ENCODE measurements at regions not wholly inside any gene's neighbourhood (a gene's known extent, or its start where the extent isn't known, plus 50 kb on each side); places are given as distances from the start of the nearest gene placed in this dataset.
A peak's percentile ranks its signal among the peaks of the same experiment; 100 is the strongest.

DNA sequence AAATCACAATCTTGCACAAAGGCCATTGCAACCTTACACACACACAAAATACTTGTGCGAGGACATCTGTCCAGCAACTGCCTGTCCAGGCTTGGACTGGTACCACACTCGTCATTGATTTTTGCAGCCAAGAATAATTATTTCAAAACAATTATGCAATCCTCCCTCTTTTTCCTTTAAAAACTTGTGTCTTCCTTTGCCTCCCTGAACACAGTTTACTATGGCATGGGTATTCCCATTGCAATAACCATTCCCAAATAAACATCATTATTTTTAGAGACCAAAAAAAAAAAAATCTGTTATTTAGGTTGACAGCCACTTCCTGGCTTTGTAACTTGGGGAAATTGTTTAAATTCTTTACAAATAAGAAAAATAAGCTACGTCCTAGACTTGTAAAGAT lies 54.0 kb downstream of the C11orf91 start:
- DNase-seq, result no peak

GRCh38 chr11:33646168-33646567 lies 54.5 kb downstream of the C11orf91 start:
- no peak for DNase-seq

GRCh38 chr11:33645686-33646085 lies 54.9 kb downstream of the C11orf91 start:
- no peak for DNase-seq

DNA sequence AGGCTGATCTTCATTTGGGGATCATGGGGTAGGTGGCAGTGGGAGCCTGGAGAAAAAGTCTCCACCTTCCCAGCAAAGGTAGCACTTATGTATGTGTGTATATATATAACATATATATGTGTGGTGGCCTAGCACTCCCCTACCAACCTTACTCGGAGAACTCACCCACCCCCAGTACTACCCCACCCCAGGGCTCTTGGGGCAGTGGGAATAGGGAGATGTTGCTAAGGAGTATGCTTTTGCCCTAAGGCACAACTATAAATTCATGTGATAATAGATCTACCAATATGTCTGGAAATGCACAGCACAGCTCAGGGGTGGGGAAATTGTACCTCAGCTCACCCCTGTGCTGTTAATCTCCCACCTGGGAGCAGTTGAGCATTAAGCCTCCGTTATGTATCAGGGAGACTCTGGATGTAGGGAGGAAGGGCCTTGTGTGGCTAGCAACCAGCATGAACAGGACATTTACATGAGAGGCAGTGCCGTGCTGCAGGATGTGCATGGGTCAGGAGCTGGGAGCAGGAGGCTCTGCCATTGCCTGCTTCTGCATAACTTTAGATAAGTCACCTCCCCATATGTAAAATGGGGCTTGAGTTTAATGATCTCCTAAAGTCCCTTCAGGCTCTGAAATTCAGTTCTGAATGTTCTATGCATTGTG lies 57.3 kb downstream of the C11orf91 start:
- no peak for DNase-seq

DNA sequence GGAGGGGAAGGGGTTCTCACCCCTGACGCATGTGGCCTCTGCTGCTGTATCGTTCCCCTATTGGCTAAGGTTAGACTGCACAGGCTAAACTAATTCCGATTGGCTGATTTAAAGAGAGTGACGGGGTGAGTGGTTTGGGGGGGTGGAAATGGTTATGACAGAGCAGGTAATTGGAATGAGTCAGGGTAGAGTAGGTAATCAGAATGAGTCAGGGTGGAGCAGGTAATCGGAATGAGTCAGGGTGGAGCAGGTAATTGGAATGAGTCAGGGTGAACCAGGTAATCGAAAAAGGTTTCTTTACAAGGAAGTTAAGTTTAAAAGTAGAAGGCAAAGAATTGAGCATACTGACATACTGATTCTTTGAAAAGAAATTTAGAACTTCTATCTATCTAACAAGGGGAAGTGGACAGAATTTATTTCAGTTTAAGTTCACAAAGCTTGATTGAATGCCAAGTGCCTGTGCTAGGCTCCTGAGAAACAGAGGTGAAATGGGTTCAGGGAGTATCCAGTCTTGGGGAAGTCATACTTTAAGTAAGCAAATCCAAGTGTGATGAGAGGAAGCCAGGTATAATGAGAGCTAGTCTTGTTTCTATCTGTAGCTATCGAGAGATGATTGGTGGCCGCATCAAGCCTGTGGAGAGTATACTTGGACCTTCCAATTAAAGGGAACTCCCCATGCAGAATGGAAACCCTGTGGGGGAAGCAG lies 58.0 kb downstream of the C11orf91 start:
- no peak for DNase-seq

DNA sequence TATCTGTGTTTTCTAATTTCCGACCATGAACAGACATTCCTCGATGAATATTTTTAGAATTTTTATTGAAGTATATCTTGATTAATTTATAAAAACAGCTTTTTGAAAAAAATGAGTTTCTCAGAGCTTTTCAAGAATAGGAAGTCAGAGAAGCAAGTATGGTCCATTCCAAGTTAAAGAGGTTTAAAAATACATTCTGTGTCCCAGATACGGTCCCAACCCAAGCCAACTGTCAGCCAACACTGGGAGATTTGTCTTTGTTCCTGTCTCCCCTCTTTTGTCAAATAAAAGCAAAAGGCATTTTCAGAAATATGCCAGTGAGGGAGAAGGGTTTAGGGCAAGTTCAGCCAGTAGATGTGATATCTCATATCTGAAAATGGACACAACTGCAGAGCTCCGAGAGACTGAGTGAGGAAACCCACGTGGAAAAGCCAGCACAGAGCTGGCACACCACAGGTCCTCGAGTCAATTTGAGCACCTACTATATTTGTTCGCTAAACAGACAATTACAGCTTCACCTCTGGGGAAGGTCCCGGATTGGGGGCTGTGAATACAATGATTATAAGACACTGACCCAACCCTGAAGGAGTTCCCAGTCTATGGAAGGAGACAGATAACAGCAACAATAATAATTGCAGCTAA lies 59.8 kb downstream of the C11orf91 start:
- DNase-seq, result no peak

GRCh38 chr11:33638608-33639007 lies 62.0 kb downstream of the C11orf91 start:
- no peak for DNase-seq

GRCh38 chr11:33636104-33636503 lies 64.5 kb downstream of the C11orf91 start:
- no peak for DNase-seq

- DNase-seq, result no peak
Measured at GRCh38 chr11:33635161-33635560, 65.5 kb downstream of the C11orf91 start.

DNA sequence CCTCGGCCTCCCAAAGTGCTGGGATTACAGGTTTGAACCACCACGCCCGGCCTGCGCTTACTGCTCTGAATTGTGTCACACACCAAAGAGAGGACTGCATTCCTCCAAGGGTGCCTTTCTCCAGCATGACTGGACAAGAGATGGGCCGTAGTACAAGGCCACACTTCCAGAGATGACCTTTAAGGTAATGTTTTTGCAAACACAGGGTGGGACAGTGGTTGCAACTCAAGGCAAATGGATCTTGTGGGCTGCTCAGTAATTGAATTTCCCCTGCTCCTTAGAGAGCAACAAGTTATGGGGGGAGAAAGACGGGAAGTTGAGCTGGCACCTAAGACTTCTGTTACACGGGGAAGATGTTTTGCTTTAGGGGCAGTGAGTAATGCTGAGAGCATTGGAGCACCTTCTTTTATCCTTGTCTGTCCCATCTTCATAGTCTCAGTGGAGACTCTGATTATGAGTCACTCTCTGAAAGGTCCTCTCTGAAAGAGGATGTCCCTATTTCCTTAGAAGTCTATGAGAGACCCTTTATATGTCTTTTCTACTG lies 66.3 kb downstream of the C11orf91 start:
- DNase-seq, result peak; percentile 30

- DNase-seq, result peak; percentile 62
Measured at GRCh38 chr11:33633251-33634003, 67.2 kb downstream of the C11orf91 start.

DNA sequence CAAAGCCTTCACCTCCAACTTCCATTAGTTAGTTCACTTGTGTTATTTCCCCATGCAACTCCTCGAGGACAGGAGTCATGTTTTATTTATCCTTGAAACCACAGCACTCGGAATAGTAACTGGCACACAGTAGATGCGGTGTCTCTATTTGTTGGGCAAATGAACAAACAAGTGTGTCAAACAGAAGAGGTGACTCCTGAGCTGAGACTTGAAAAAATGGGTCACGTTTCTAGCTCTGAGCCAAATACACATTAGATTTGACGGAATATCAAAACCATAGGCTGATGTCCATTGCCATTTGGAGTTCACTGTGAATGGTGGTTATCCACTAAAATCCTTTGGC lies 68.9 kb downstream of the C11orf91 start:
- DNase-seq, result no peak

DNA sequence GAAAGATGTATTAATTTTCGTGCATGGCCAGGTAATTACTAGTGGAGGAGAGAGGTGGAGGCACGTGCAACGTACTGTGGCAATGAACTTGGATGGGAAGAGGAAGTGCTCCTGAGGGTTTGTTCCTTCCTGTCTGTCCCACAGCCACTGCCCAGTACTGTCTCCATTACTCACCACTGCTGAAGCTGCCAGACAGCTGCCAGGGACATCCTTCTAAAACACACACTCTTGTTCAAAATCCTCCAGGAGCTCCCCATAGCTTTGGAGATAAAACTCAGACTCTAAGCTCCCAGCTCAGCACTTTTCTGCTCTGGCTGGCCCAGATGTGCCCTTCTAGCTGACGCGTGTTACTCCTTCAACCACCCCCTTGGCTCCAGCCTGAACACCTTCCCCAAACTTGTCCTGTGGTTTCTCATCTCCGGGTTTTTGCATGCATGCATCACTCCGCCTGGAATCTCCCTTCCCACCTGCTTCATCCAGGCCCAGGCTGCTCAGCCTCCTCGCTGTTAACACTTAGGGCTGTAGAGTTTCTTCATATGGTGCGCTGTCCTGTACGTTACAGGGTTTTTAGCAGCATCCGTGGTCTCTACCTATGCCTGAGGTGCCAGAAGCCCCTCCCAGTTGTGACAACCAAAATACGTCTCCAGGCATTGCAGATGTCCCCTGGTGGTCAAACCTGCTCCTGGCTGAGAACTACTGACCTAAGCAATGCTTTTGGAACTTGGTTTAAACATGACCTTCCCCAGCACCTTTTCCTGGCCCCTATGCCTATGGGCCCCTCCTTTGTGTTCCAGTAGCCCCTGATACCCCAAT lies 69.5 kb downstream of the C11orf91 start:
- no peak for DNase-seq

DNA sequence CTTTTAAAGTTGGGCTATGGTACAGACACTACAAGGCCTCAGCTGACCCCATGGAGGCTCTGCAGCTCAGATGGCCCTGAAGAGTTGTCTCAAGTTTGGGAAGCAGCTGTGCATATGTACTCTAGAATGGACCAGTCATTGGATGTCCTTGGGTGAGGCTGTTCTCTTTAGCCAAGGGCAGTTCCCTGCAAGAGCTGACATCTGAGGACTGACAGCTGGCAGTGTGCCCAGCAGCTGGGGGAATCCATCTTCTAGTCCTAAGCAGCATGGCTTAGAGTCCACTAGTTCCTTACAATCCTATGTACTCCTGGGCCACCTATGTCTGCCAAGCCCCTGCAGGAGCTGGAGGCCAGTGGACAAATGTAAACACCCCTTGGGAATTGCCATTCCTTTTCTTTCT lies 76.5 kb downstream of the C11orf91 start:
- no peak for DNase-seq

DNA sequence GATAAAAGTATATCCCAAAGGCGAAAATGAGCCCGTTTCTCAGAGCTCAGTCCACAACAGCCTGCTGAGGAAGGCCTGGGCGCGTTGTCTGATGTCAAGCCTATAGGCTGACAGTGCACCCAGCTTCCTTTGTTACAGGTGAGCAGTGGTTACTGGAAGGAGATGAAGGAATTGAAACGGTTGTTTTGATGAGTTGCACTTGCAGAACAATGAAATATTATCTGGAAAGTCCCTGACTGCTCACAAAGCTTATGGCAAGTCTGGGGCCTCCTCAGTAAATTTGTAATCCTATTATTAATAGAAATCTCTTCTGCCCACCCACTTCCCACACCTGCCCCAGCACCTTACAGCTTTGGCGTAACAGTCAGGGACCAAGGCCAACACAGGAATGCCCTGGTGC lies 77.8 kb downstream of the C11orf91 start:
- DNase-seq, result no peak

DNA sequence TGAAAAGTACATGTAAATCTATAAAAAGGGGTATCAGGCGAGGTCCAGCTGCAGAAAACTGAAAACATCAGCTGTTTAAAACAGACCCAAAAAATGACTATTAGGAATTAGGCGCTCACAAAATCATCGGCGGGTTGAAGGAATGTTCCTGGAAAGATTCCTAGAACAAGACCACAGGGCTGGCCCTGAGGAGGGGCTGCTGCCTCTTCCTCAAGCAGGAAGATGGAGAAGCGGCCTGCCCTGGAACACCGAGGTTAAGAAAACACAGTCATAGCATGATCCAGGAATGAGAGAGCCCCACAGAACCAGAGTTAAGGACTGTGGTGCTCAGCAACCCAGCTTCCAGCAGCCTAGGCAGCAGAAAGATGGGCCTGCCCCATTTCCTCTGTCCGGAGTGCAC lies 78.4 kb downstream of the C11orf91 start:
- no peak for DNase-seq

DNA sequence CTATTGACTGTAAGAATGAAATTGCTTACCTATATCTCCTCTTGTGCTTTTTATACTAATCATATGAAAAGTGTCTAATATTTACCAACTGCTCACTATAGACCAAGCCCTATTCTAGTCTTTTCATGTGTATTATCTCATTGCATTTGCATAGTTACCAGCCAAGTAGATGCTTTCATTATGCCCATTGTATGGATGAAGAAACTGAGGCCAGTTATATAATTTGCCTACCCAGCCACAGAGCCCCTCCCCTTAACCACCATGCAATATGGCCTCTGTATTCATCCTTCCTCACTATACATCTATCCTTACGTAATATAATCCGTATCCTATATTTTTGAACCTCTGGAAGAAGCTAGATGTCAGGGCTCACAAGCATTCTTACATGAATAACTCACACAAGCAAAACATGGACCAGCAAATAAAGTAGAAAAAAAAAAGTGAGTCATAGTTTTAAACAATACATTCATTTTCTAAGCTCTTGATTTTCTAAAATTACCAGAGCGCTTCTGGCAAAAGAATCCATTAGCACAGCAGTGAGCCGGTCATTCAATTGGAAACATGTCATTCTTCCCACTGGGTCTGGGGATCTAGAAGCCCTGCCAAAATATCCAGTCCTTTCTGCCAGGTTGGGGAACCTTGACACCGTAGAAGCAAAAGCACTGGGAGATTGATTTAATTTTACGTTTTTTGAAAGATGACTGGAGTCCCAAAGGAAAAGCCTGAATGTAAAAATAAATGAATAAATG lies 80.0 kb downstream of the C11orf91 start:
- peak; percentile 70 for DNase-seq

GRCh38 chr11:33618956-33619355 lies 81.7 kb downstream of the C11orf91 start:
- DNase-seq, result no peak

DNA sequence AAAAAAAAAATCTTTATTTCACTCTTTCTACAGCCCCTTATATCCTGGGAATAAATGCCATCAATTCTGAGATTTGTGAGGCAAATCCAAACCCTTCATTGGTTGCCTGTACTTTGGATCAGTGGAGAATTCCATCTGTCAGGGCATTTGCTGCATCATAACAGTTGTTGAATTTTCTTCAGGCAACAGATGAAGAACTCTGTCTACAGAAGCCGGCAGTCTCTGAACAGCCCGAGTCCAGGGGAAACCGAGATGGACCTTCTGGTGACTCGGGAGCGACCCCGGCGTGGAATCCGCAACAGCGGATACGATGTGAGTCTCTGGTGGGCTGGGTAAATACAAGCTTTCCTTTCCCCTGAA lies 82.3 kb downstream of the C11orf91 start:
- DNase-seq, result no peak

DNA sequence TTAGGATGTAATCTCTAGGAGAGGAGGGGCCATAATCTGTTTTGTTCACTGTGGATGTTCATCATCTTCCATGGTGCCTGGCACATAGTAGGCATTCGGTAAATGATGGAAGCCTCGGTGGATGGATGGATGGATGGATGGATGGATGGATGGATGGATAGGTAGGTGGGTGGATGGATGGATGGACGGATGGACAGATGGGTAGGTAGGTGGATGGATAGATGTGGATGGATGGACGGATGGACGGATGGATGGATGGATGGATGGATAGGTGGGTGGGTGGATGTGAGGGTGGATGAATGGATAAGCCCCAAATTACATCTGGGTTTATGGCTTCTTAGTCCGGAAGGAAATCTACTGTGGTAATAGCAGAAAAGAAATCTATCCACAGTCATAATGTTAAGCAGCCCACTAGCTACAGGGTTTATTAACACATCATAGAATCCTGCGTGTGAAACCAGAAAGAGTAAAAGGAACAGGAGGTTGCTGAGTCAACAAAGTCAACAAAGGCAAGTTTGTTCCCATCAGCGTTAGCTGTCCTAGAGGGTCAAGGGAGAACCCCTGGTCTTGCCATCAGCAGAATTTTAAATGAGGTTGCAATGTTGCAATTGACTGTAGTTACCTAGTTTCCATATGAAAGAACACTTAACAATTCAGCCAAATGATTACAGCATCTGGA lies 82.8 kb downstream of the C11orf91 start:
- DNase-seq, result no peak

GRCh38 chr11:33616552-33616951 lies 84.1 kb downstream of the C11orf91 start:
- no peak for DNase-seq

Measured in kidney glomerular epithelial cell (primary cell).